Activated CD8-positive, alpha-beta memory T cell treated with anti-CD3 and anti-CD28 coated beads, Interleukin-2, amount 50 U/mL, for 4 hours (primary cell): ENCODE measurements at regions not wholly inside any gene's neighbourhood (a gene's known extent, or its start where the extent isn't known, plus 50 kb on each side); places are given as distances from the start of the nearest gene placed in this dataset.
"Not testable (repeated sequence)": the region's sequence is repeated elsewhere in the genome, so short reads cannot be mapped to it uniquely, and the experiment has no call there.

ENCODE experiments used
- DNase-seq: peaks from one replicate; pipeline ENCODE4 v3.0.0-alpha.2; 2020

- DNase-seq = no peak
Measured at GRCh38 chr4:66516940-66517339, 846.7 kb upstream of the EPHA5 start.

GRCh38 chr4:66506985-66507384, 836.7 kb upstream of the EPHA5 start:
- DNase-seq = no peak

- no peak for DNase-seq
Measured at GRCh38 chr4:66501997-66502396, 831.7 kb upstream of the EPHA5 start.

GRCh38 chr4:66490729-66491128, 820.4 kb upstream of the EPHA5 start:
- no peak for DNase-seq

- no peak for DNase-seq
Measured at GRCh38 chr4:66489783-66490452, 819.6 kb upstream of the EPHA5 start.

GRCh38 chr4:66489370-66489769, 819.1 kb upstream of the EPHA5 start:
- DNase-seq = no peak

- no peak for DNase-seq
Measured at GRCh38 chr4:66486068-66486467, 815.8 kb upstream of the EPHA5 start.

- DNase-seq = no peak
Measured at GRCh38 chr4:66482186-66482585, 811.9 kb upstream of the EPHA5 start.

- no peak for DNase-seq
Measured at GRCh38 chr4:66475596-66475995, 805.3 kb upstream of the EPHA5 start.

GRCh38 chr4:66465111-66465510, 794.8 kb upstream of the EPHA5 start:
- DNase-seq = no peak

- DNase-seq = not testable (repeated sequence)
Measured at GRCh38 chr4:66462890-66463289, 792.6 kb upstream of the EPHA5 start.

GRCh38 chr4:66451741-66452140, 781.5 kb upstream of the EPHA5 start:
- no peak for DNase-seq

GRCh38 chr4:66443008-66443407, 772.7 kb upstream of the EPHA5 start:
- no peak for DNase-seq

GRCh38 chr4:66439508-66439907, 769.2 kb upstream of the EPHA5 start:
- DNase-seq = no peak

- DNase-seq = no peak
Measured at GRCh38 chr4:66433706-66434105, 763.4 kb upstream of the EPHA5 start.

GRCh38 chr4:66430856-66431255, 760.6 kb upstream of the EPHA5 start:
- DNase-seq = no peak

- DNase-seq = no peak
Measured at GRCh38 chr4:66429276-66429675, 759.0 kb upstream of the EPHA5 start.

GRCh38 chr4:66416425-66416824, 746.1 kb upstream of the EPHA5 start:
- no peak for DNase-seq

GRCh38 chr4:66404141-66404540, 733.9 kb upstream of the EPHA5 start:
- no peak for DNase-seq

GRCh38 chr4:66376921-66377320, 706.6 kb upstream of the EPHA5 start:
- no peak for DNase-seq

GRCh38 chr4:66376396-66376795, 706.1 kb upstream of the EPHA5 start:
- DNase-seq = no peak

GRCh38 chr4:66373268-66373667, 703.0 kb upstream of the EPHA5 start:
- no peak for DNase-seq

- DNase-seq = no peak
Measured at GRCh38 chr4:66372706-66373105, 702.4 kb upstream of the EPHA5 start.

GRCh38 chr4:66367043-66367660, 696.9 kb upstream of the EPHA5 start:
- DNase-seq = no peak

- not testable (repeated sequence) for DNase-seq
Measured at GRCh38 chr4:66360395-66360794, 690.1 kb upstream of the EPHA5 start.
